Panc1 (cell line): ENCODE measurements at regions not wholly inside any gene's neighbourhood (a gene's known extent, or its start where the extent isn't known, plus 50 kb on each side); places are given as distances from the start of the nearest gene placed in this dataset.

Experiments
- POLR2AphosphoS5 ChIP-seq: IDR thresholded peaks from 2 replicates; pipeline ENCODE4 v1.6.1; 2012; ENCODE audit warnings: mild to moderate bottlenecking, low read depth, low read length, moderate library complexity
- SIN3A ChIP-seq: IDR thresholded peaks from 2 replicates; pipeline ENCODE4 v1.6.1; 2012; ENCODE audit warnings: low read depth, mild to moderate bottlenecking, low read length, moderate library complexity, borderline replicate concordance; ENCODE audit not compliant: insufficient read depth
- TCF7L2 ChIP-seq: IDR thresholded peaks from 2 replicates; pipeline ENCODE4 v1.6.1; 2011; ENCODE audit warnings: mild to moderate bottlenecking, low read depth, low read length, inconsistent platforms
- TF ChIP-seq, protein P1 (sequence below): fragments of 450-650 bp; IDR thresholded peaks from 2 replicates; pipeline ENCODE4 v1.5.1; 2017; ENCODE audit warnings: mild to moderate bottlenecking
- TF ChIP-seq, protein P2 (sequence below), 2 experiments: IDR thresholded peaks; 2 replicates each; pipeline ENCODE4 v1.6.1; 2011 to 2012; ENCODE audit warnings: low read depth in 2 of 2, control low read depth in 1 of 2, low read length in 1 of 2, mild to moderate bottlenecking in 1 of 2, moderate library complexity in 1 of 2; ENCODE audit not compliant: insufficient read depth in 1 of 2

DNA sequence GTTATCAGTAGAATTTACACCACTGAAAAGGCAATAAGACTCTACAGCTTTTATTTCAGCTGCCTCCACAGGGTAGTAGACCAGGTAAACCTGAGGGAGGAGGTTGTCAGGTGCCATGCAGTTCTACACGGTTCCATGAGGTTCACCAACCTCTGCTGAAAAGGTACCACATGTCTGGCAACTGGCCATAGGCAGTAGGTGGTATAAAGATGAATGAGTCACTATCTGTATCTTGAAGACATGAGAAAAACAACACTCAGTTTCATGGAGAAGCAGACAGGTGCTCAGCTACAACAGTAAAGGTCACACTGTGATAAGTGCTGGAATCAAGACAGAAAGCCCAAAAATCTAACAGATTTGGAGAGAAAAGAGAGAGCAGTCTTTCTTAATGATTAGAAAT lies 145.4 kb downstream of the PTGER3 start:
- TF ChIP-seq, protein P1, sequence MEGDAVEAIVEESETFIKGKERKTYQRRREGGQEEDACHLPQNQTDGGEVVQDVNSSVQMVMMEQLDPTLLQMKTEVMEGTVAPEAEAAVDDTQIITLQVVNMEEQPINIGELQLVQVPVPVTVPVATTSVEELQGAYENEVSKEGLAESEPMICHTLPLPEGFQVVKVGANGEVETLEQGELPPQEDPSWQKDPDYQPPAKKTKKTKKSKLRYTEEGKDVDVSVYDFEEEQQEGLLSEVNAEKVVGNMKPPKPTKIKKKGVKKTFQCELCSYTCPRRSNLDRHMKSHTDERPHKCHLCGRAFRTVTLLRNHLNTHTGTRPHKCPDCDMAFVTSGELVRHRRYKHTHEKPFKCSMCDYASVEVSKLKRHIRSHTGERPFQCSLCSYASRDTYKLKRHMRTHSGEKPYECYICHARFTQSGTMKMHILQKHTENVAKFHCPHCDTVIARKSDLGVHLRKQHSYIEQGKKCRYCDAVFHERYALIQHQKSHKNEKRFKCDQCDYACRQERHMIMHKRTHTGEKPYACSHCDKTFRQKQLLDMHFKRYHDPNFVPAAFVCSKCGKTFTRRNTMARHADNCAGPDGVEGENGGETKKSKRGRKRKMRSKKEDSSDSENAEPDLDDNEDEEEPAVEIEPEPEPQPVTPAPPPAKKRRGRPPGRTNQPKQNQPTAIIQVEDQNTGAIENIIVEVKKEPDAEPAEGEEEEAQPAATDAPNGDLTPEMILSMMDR = no peak
- TF ChIP-seq POLR2AphosphoS5 (no peak), TCF7L2 (no peak), SIN3A (no peak)
- TF ChIP-seq, protein P2, sequence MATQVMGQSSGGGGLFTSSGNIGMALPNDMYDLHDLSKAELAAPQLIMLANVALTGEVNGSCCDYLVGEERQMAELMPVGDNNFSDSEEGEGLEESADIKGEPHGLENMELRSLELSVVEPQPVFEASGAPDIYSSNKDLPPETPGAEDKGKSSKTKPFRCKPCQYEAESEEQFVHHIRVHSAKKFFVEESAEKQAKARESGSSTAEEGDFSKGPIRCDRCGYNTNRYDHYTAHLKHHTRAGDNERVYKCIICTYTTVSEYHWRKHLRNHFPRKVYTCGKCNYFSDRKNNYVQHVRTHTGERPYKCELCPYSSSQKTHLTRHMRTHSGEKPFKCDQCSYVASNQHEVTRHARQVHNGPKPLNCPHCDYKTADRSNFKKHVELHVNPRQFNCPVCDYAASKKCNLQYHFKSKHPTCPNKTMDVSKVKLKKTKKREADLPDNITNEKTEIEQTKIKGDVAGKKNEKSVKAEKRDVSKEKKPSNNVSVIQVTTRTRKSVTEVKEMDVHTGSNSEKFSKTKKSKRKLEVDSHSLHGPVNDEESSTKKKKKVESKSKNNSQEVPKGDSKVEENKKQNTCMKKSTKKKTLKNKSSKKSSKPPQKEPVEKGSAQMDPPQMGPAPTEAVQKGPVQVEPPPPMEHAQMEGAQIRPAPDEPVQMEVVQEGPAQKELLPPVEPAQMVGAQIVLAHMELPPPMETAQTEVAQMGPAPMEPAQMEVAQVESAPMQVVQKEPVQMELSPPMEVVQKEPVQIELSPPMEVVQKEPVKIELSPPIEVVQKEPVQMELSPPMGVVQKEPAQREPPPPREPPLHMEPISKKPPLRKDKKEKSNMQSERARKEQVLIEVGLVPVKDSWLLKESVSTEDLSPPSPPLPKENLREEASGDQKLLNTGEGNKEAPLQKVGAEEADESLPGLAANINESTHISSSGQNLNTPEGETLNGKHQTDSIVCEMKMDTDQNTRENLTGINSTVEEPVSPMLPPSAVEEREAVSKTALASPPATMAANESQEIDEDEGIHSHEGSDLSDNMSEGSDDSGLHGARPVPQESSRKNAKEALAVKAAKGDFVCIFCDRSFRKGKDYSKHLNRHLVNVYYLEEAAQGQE (IDR thresholded peaks at IDR 0.05; ENCODE audit: insufficient read depth in 1 of 2, low read depth in 2 of 2, low read length in 1 of 2) = no peak
